GM20000 (cell line): ENCODE measurements at regions not wholly inside any gene's neighbourhood (a gene's known extent, or its start where the extent isn't known, plus 50 kb on each side); places are given as distances from the start of the nearest gene placed in this dataset.
"Not testable (repeated sequence)": the region's sequence is repeated elsewhere in the genome, so short reads cannot be mapped to it uniquely, and the experiment has no call there.

ENCODE experiments used
- DNase-seq: peaks from one replicate; pipeline ENCODE4 v3.0.0; 2012; ENCODE audit warnings: low spot score
- CTCF ChIP-seq: IDR thresholded peaks from 2 replicates; pipeline ENCODE4 v1.5.1; 2012; ENCODE audit warnings: mild to moderate bottlenecking, control low read depth; ENCODE audit errors: extremely low read depth, missing control alignments

DNA sequence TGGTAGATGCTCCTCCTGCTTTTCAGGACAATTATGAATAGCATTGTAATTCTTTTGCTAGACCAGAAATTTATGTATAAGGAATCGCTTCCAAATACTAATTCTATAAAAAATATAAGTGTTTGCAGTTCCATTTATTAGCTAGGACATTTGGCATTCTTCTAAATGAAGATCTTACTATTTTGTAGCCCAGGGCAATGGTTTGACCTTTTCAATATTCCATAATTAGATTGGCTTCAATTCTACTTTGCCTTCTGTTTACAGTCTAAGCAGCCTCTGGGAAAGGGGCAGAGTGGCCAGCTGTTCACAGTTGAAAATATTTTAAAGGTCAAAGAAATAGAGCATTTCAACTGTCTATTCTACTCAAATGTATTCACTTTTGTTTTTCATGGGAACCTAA lies 912.1 kb upstream of the GRIA3 start:
- DNase-seq, result no peak
- TF ChIP-seq CTCF, result no peak

DNA sequence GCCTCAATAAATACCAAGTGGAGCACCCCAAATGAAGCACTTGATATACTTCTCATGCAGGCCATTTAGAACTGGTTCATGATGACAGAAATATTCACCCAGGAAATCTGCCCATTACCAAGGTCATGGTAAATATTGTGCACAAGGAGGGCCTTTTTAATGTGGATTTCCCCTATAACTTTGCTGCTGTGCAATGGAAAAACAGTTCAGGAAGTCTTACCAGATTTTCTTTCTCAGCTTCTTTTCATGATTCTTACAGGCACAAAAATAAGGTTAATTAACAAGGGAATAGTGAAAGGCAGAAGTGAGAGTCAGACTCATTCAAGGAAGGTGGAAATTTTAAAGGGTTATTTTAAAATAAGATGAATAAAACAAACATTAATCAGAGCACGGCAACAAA lies 904.3 kb upstream of the GRIA3 start:
- no peak for DNase-seq
- TF ChIP-seq CTCF, result no peak

GRCh38 chrX:122299822-122300221 lies 884.3 kb upstream of the GRIA3 start:
- not testable (repeated sequence) for DNase-seq

DNA sequence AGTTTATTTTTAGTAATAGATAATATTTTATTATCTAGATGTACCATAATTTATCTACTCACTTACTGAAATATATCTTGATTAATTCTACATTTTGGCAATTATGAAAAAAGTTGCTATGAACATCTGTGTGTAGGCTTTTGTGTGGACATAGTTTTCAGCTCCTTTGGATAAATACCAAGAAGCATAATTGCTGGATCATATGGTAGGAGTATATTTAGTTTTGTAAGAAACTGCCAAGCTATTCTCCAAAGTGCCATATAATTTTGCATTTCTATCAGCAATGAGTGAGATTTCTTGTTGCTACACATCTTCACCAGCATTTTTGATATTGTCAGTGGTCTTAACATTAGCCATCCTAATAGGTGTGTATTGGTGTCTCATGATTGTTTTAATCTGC lies 882.6 kb upstream of the GRIA3 start:
- TF ChIP-seq CTCF, result no peak
- DNase-seq, result no peak

- TF ChIP-seq CTCF, result no peak
- no peak for DNase-seq
These were observed 880.3 kb upstream of the GRIA3 start for GRCh38 chrX:122303761-122304160.

DNA sequence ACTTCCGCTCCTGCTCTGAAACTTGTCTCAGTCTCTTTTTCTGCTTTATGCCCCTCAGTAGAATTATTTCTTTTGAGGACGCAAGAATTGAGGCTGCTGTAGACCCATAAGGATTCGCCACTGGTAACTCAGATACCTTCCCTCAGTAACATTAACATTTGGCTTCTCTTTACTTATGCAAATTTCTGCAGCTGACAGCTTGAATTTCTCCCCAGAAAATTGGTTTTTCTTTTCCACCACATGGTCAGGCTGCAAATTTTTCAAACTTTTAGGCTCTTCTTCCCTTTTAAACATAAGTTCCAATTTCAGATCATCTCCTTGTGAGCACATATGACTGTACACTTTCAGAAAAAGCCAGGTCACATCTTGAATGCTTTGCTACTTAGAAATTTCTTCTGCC lies 839.3 kb upstream of the GRIA3 start:
- DNase-seq, result no peak

DNA sequence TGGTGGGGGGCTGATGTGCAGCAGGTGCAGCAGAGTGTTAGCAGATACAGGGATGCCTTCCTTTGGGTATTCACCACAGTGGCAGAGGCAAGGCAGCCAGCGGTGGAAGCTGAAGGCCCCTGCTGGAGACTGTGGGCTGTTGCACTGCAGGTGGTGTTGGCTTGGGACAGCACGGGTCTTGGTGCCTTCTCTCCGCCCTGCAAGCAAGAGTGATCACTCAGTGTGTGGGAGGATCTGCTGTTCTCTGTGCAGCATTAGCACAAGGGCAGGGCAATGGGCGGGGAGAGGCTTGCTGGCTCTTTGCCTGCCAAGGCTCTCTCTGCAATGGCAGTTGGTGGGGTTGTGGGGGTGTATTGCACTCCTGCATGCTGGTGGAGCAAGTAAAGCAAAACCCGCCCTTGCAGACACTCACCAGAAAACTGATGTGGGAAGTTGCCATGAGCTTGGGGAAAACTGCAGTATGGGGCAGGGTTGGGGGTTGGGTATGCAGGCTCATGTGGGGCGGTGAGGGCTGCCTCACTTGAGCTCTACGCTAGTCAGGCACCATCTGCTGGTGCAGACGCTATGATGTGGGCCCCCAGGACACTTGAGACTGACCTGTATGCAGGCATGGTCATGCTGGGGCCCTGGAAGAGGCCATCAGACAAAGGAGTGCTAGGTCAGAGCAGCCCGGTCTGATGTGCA lies 820.8 kb upstream of the GRIA3 start:
- no peak for DNase-seq
- TF ChIP-seq CTCF, result no peak

More for the DNA sequence above, 839.3 kb upstream of the GRIA3 start:
- TF ChIP-seq CTCF, result no peak

DNA sequence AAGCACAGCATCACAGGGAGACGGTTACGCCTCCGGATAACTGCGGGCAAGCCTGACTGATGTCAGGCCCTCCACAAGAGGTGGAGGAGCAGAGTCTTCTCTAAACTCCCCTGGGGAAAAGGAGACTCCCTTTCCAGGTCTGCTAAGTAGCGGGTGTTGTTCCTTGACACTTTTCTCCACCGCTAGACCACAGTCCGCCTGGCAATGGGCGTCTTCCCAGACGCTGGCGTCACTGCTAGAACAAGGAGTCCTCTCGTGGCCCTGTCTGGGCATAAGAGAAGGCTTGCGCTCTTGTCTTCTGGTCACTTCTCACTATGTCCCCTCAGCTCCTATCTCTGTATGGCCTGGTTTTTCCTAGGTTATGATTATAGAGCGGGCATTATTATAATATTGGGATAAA lies 808.5 kb upstream of the GRIA3 start:
- DNase-seq, result not testable (repeated sequence)
